ENCODE measurements at regions not wholly inside any gene's neighbourhood (a gene's known extent, or its start where the extent isn't known, plus 50 kb on each side); places are given as distances from the start of the nearest gene placed in this dataset.

DNA sequence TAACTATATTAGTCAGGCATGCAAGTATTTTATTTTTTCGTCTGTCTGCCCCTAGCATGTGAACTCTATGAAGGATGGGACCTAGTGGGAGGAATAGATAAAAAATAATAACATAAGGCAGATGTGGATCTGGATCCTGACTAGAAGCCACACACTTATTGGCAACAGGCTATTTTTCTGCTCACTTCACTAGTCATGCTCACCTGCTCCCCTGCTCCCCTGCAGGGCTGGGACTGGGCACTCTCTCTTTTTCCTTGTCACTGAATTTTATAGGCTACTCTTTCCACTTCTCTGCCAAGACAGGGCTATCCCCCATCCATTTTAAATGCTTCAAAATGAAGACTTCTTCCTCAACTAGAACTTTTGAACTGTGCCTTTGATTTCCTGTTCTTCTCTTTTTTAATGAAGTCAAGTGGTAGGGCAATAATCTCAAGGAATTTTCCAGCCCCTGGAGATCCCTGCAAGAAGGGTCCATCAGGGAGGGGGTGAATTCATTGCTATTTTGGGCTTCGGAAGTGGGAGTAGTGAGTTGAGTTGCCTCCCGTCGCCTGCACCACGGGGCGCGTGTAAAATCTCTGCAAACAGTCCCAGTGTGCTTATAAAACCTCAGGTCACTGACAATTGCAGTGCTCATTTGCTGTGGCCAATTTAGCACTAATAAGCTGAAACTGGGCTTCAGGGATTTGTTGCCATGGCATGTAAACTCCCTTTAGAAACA is 156.7 kb upstream of the NPVF start:
- peaks cover 24% of the 10 kb centered on the region for H3K27me3 Mint-ChIP-seq
- H3K4me3 Mint-ChIP-seq = no peak overlapping the region
- no peaks in the 10 kb centered on the region for H3K9me3 Mint-ChIP-seq
- ATAC-seq (ENCODE audit: low read depth) (no peak), DNase-seq (no peak)
- intact Hi-C loops (cut with micrococcal nuclease) = no loop called here
- POLR2A ChIA-PET = no interaction called here
- TF ChIP-seq, protein P1, sequence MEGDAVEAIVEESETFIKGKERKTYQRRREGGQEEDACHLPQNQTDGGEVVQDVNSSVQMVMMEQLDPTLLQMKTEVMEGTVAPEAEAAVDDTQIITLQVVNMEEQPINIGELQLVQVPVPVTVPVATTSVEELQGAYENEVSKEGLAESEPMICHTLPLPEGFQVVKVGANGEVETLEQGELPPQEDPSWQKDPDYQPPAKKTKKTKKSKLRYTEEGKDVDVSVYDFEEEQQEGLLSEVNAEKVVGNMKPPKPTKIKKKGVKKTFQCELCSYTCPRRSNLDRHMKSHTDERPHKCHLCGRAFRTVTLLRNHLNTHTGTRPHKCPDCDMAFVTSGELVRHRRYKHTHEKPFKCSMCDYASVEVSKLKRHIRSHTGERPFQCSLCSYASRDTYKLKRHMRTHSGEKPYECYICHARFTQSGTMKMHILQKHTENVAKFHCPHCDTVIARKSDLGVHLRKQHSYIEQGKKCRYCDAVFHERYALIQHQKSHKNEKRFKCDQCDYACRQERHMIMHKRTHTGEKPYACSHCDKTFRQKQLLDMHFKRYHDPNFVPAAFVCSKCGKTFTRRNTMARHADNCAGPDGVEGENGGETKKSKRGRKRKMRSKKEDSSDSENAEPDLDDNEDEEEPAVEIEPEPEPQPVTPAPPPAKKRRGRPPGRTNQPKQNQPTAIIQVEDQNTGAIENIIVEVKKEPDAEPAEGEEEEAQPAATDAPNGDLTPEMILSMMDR (IDR thresholded peaks at IDR 0.05) = no peak
- no peaks in the 10 kb centered on the region for H3K4me1 Mint-ChIP-seq
- CTCF ChIA-PET = no interaction called here
- no peaks in the 10 kb centered on the region for H3K36me3 Mint-ChIP-seq (ENCODE audit: low read depth)
- no peak overlapping the region for H3K27ac Mint-ChIP-seq

DNA sequence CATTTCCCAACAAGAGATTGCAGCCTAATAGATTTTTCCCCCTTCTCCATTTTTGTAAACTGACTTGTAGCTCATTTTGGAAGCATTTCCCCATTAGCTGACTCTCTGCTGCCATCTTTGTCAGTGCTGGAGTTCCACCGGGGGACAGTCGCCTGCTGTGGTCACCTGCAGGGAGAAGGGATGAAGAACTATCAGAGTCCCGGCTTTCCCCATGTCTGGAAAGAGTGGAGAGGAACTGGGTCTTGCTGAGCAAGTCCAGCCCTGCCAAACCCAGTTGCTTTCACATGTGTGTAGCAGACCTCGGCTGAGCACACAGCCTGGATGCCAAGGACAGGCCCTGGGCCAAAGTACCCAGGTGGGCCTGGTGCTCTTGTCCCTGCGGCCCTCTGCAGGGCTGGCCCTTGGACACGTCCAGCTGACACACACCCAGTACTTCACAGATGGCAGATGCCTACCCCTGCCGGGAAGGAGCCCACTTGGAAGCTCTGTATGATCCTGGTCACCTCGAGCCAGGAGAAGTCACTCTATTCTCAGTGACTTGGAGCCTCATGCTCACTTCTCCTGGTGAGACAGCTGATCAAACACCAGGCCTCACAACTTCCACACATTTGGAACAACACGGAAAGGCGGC is 157.3 kb upstream of the NPVF start:
- DNase-seq (no peak), ATAC-seq (ENCODE audit: low read depth) (no peak)
- no peaks in the 10 kb centered on the region for H3K4me1 Mint-ChIP-seq
- POLR2A ChIA-PET = no interaction called here
- H3K36me3 Mint-ChIP-seq (ENCODE audit: low read depth) = no peaks in the 10 kb centered on the region
- H3K4me3 Mint-ChIP-seq = no peak overlapping the region
- no peak overlapping the region for H3K27ac Mint-ChIP-seq
- CTCF ChIA-PET = no interaction called here
- TF ChIP-seq, protein P1 (IDR thresholded peaks at IDR 0.05) = no peak
- peaks cover 29% of the 10 kb centered on the region for H3K27me3 Mint-ChIP-seq
- H3K9me3 Mint-ChIP-seq = no peaks in the 10 kb centered on the region
- intact Hi-C loops (cut with micrococcal nuclease) = no loop called here

DNA sequence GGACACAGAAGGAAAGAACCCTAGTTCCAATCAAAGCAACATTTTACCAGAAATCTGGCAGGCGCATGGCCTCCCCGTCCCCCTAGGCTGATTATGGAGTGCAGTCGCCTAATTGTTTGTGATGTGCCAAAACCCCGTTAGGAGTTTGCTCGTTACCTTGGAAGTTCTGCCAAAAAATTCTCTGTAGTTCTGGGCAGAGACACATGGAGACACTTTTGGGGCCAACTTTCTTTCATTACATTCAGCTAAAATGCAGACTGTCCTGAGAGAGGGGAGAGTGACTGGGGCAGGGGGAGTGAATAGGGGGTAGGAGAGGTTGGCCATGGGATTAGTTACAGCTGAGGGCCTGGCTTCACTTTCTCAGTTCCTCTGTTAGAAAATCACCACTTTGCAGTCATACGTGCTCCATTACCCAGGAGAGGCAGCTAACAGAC is 158.0 kb upstream of the NPVF start:
- intact Hi-C loops (cut with micrococcal nuclease) = no loop called here
- CTCF ChIA-PET = no interaction called here
- DNase-seq (no peak), ATAC-seq (ENCODE audit: low read depth) (no peak)
- H3K36me3 Mint-ChIP-seq (ENCODE audit: low read depth) = no peaks in the 10 kb centered on the region
- no peaks in the 10 kb centered on the region for H3K4me1 Mint-ChIP-seq
- peaks cover 29% of the 10 kb centered on the region for H3K27me3 Mint-ChIP-seq
- H3K4me3 Mint-ChIP-seq = no peak overlapping the region
- H3K9me3 Mint-ChIP-seq = no peaks in the 10 kb centered on the region
- H3K27ac Mint-ChIP-seq = no peak overlapping the region
- POLR2A ChIA-PET = no interaction called here
- TF ChIP-seq, protein P1 (IDR thresholded peaks at IDR 0.05) = no peak

DNA sequence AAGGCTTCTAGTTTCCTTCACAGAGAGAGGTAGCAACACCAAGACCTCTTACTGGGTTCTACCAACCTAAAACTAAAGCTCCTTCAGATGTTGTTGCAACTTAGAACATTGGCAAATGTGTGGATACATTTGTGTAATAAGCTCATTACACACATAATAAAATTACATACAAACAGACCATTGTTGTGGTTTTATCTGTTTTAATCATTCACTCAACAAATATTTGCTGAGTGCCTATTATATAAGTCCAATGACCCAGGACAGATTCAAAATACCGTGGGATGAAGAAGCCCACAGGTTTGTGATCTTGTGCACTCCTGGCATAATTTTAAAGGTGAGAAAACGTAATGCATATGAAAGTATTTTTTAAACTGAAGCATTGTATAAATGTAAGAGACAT is 160.4 kb upstream of the NPVF start:
- H3K27ac Mint-ChIP-seq = no peak overlapping the region
- ChIA-PET POLR2A (no interaction called here), CTCF (interaction anchor here (1.0 to 9.5 kb wide), 2 partner anchors 130 to 178 kb away, joined by 3 to 75 read pairs; no protein-coding TSS in a partner anchor)
- no peaks in the 10 kb centered on the region for H3K9me3 Mint-ChIP-seq
- TF ChIP-seq, protein P1 (IDR thresholded peaks at IDR 0.05) = no peak
- no peaks in the 10 kb centered on the region for H3K4me1 Mint-ChIP-seq
- peaks cover 23% of the 10 kb centered on the region for H3K27me3 Mint-ChIP-seq
- intact Hi-C loops (cut with micrococcal nuclease) = loop anchor here (1.0 kb wide), 1 partner anchor 129 kb away; no protein-coding TSS in a partner anchor
- ATAC-seq (ENCODE audit: low read depth) = no peak
- H3K4me3 Mint-ChIP-seq = no peak overlapping the region
- no peaks in the 10 kb centered on the region for H3K36me3 Mint-ChIP-seq (ENCODE audit: low read depth)
- no peak for DNase-seq

DNA sequence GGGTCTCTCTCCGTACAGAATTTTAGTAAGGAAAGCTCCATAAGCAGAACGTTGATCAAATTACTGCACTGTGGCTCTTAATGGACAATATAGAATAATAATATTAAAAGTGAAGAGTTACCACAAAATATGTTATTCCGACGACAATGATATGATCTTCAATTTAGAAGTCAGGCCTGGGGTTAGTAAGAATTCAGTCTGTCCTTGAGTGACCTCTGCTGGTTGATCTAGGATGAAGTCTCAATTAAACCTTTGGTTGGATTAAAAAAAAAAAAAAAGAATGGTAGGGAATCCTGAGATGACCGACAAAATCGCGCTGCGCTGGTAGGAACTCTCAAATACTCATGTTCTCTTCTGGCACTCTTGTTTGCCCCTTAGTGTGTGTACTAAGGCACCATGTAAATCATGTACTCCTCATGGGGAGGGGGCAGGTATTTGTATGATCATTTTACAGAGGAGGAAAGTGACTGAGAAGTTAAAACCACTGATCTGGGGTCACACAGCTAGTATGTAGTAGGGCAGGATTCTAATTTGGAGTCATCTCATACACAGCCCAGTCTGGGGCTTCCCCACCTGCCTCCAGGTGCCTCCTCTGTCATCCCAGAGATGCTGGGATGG is 161.3 kb upstream of the NPVF start:
- no peak for DNase-seq
- no peaks in the 10 kb centered on the region for H3K9me3 Mint-ChIP-seq
- no peak overlapping the region for H3K27ac Mint-ChIP-seq

More for the DNA sequence above, 161.3 kb upstream of the NPVF start:
- intact Hi-C loops (cut with micrococcal nuclease) = loop anchor here (1.0 kb wide), 1 partner anchor 130 kb away; no protein-coding TSS in a partner anchor
- Mint-ChIP-seq H3K27me3 (peaks cover 21% of the 10 kb centered on the region), H3K36me3 (ENCODE audit: low read depth) (no peaks in the 10 kb centered on the region), H3K4me3 (no peak overlapping the region), H3K4me1 (no peaks in the 10 kb centered on the region)
- ChIA-PET CTCF (interaction anchor here (1.3 to 9.5 kb wide), 2 partner anchors 130 to 177 kb away, joined by 5 to 75 read pairs; no protein-coding TSS in a partner anchor), POLR2A (no interaction called here)
- TF ChIP-seq, protein P1 (IDR thresholded peaks at IDR 0.05) = no peak
- ATAC-seq (ENCODE audit: low read depth) = no peak
